Epithelial cell of proximal tubule (primary cell): ENCODE measurements at regions not wholly inside any gene's neighbourhood (a gene's known extent, or its start where the extent isn't known, plus 50 kb on each side); places are given as distances from the start of the nearest gene placed in this dataset.

Experiments
- DNase-seq: peaks from one replicate; pipeline ENCODE4 v3.0.0-alpha.2; 2011; ENCODE audit warnings: low read depth
- H3K4me3 ChIP-seq: 2 replicates; pipeline ENCODE4 v1.5.1; 2011; ENCODE audit warnings: low read depth, mild to moderate bottlenecking, low read length
- CTCF ChIP-seq: conservative IDR thresholded peaks from 2 replicates; pipeline ENCODE4 v1.5.1; 2012; ENCODE audit warnings: low read depth, mild to moderate bottlenecking, low read length

GRCh38 chr4:101708293-101709039 lies 82.1 kb upstream of the BANK1 start:
- no peak overlapping the region for H3K4me3 ChIP-seq
- DNase-seq, result no peak
- no peak for TF ChIP-seq CTCF

GRCh38 chr4:101707596-101707995 lies 82.9 kb upstream of the BANK1 start:
- no peak for DNase-seq
- no peak overlapping the region for H3K4me3 ChIP-seq
- no peak for TF ChIP-seq CTCF

- H3K4me3 ChIP-seq, result no peak overlapping the region
- no peak for DNase-seq
These were observed 83.9 kb upstream of the BANK1 start for GRCh38 chr4:101706535-101707057.

GRCh38 chr4:101701551-101701950 lies 89.0 kb upstream of the BANK1 start:
- no peak for DNase-seq
- H3K4me3 ChIP-seq, result no peak overlapping the region
- TF ChIP-seq CTCF, result no peak

More at GRCh38 chr4:101706535-101707057, 83.9 kb upstream of the BANK1 start:
- TF ChIP-seq CTCF, result no peak

- no peak for TF ChIP-seq CTCF
These were observed 90.9 kb upstream of the BANK1 start for GRCh38 chr4:101699441-101700124.

GRCh38 chr4:101697266-101697665 lies 93.3 kb upstream of the BANK1 start:
- no peak overlapping the region for H3K4me3 ChIP-seq
- no peak for TF ChIP-seq CTCF
- DNase-seq, result no peak

More at GRCh38 chr4:101699441-101700124, 90.9 kb upstream of the BANK1 start:
- DNase-seq, result no peak
- H3K4me3 ChIP-seq, result no peak overlapping the region
